ENCODE measurements at regions not wholly inside any gene's neighbourhood (a gene's known extent, or its start where the extent isn't known, plus 50 kb on each side); places are given as distances from the start of the nearest gene placed in this dataset.

- no peak overlapping the region for H3K4me3 ChIP-seq (ENCODE audit: low read depth, low read length)
- no peaks in the 10 kb centered on the region for H3K36me3 ChIP-seq (ENCODE audit: control insufficient read depth, insufficient read depth, low read length)
- TF ChIP-seq CTCF (IDR thresholded peaks at IDR 0.05; ENCODE audit: insufficient read depth, low read length, poor library complexity, severe bottlenecking): no peak
- H3K27me3 ChIP-seq (ENCODE audit: control insufficient read depth, insufficient read depth, low read length): no peaks in the 10 kb centered on the region
- DNase-seq (ENCODE audit: low read depth): no peak
These were observed 89.6 kb upstream of the THBS1 start for GRCh38 chr15:39491115-39491885.

- no peaks in the 10 kb centered on the region for H3K36me3 ChIP-seq (ENCODE audit: control insufficient read depth, insufficient read depth, low read length)
- no peak for DNase-seq (ENCODE audit: low read depth)
- H3K4me3 ChIP-seq (ENCODE audit: low read depth, low read length): no peak overlapping the region
- no peaks in the 10 kb centered on the region for H3K27me3 ChIP-seq (ENCODE audit: control insufficient read depth, insufficient read depth, low read length)
- TF ChIP-seq CTCF (IDR thresholded peaks at IDR 0.05; ENCODE audit: insufficient read depth, low read length, poor library complexity, severe bottlenecking): no peak
These were observed 88.9 kb upstream of the THBS1 start for GRCh38 chr15:39491886-39492490.

GRCh38 chr15:39493424-39494067 lies 87.3 kb upstream of the THBS1 start:
- no peak for DNase-seq (ENCODE audit: low read depth)
- no peaks in the 10 kb centered on the region for H3K36me3 ChIP-seq (ENCODE audit: control insufficient read depth, insufficient read depth, low read length)
- H3K4me3 ChIP-seq (ENCODE audit: low read depth, low read length): no peak overlapping the region
- no peaks in the 10 kb centered on the region for H3K27me3 ChIP-seq (ENCODE audit: control insufficient read depth, insufficient read depth, low read length)
- TF ChIP-seq CTCF (IDR thresholded peaks at IDR 0.05; ENCODE audit: insufficient read depth, low read length, poor library complexity, severe bottlenecking): no peak

GRCh38 chr15:39494462-39494861 lies 86.4 kb upstream of the THBS1 start:
- no peak for DNase-seq (ENCODE audit: low read depth)
- no peak overlapping the region for H3K4me3 ChIP-seq (ENCODE audit: low read depth, low read length)
- no peak for TF ChIP-seq CTCF (IDR thresholded peaks at IDR 0.05; ENCODE audit: insufficient read depth, low read length, poor library complexity, severe bottlenecking)
- H3K36me3 ChIP-seq (ENCODE audit: control insufficient read depth, insufficient read depth, low read length): no peaks in the 10 kb centered on the region
- no peaks in the 10 kb centered on the region for H3K27me3 ChIP-seq (ENCODE audit: control insufficient read depth, insufficient read depth, low read length)

GRCh38 chr15:39495871-39496840 lies 84.7 kb upstream of the THBS1 start:
- no peak for DNase-seq (ENCODE audit: low read depth)

More at GRCh38 chr15:39495871-39496840, 84.7 kb upstream of the THBS1 start:
- Histone ChIP-seq H3K4me3 (ENCODE audit: low read depth, low read length) (no peak overlapping the region), H3K27me3 (ENCODE audit: control insufficient read depth, insufficient read depth, low read length) (no peaks in the 10 kb centered on the region), H3K36me3 (ENCODE audit: control insufficient read depth, insufficient read depth, low read length) (no peaks in the 10 kb centered on the region)
- TF ChIP-seq CTCF (IDR thresholded peaks at IDR 0.05; ENCODE audit: insufficient read depth, low read length, poor library complexity, severe bottlenecking): no peak

Data from kidney epithelial cell (primary cell).